Gastrocnemius medialis (tissue), 4 donors: ENCODE measurements at regions not wholly inside any gene's neighbourhood (a gene's known extent, or its start where the extent isn't known, plus 50 kb on each side); places are given as distances from the start of the nearest gene placed in this dataset.

Experiments used
- CTCF ChIP-seq, 5 experiments: fragments of 450-650 bp in 3 of 5; fragments of 200-600 bp in 2 of 5; sonication (generic) in 2 of 5; IDR thresholded peaks in 4 of 5; conservative IDR thresholded peaks in 1 of 5; 1 replicate in 4 of 5; 2 replicates in 1 of 5; pipeline ENCODE4 v1.5.1; 2016 to 2019; ENCODE audit warnings: antibody characterized with exemption in 5 of 5, mild to moderate bottlenecking in 3 of 5, moderate library complexity in 3 of 5
- POLR2A ChIP-seq, 2 donors: fragments of 450-650 bp; IDR thresholded peaks; one replicate each; pipeline ENCODE4 v1.6.1; 2017; ENCODE audit warnings: antibody characterized with exemption in 2 of 2, mild to moderate bottlenecking in 2 of 2, moderate library complexity in 2 of 2

GRCh38 chr10:112899391-112900065 is 50.5 kb upstream of the TCF7L2 start:
- TF ChIP-seq CTCF (IDR thresholded peaks at IDR 0.05 in 4 of 5, conservative IDR thresholded peaks at IDR 0.05 in 1 of 5) (no peak), POLR2A (IDR thresholded peaks at IDR 0.05) (no peak)
